H9 (cell line): ENCODE measurements at regions not wholly inside any gene's neighbourhood (a gene's known extent, or its start where the extent isn't known, plus 50 kb on each side); places are given as distances from the start of the nearest gene placed in this dataset.

ENCODE experiments used
- DNase-seq: peaks from one replicate; pipeline ENCODE4 v3.0.0-alpha.2; 2017
- H2AFZ ChIP-seq: one replicate; pipeline ENCODE4 v1.6.1; 2013; ENCODE audit warnings: mild to moderate bottlenecking, low read length, control low read depth, moderate library complexity
- H2AK5ac ChIP-seq: 2 replicates; pipeline ENCODE4 v1.6.1; 2013; ENCODE audit warnings: low read length, control low read depth, mixed read lengths; ENCODE audit not compliant: insufficient read length
- H2BK120ac ChIP-seq: one replicate; pipeline ENCODE4 v1.6.1; 2013; ENCODE audit warnings: low read depth, mild to moderate bottlenecking, low read length, control low read depth, inconsistent platforms; ENCODE audit not compliant: poor library complexity, severe bottlenecking
- H2BK12ac ChIP-seq: 2 replicates; pipeline ENCODE4 v1.6.1; 2013; ENCODE audit warnings: low read length, control low read depth, mixed read lengths, low read depth; ENCODE audit not compliant: insufficient read length
- H2BK15ac ChIP-seq: 2 replicates; pipeline ENCODE4 v1.6.1; 2013; ENCODE audit warnings: low read depth, low read length, control low read depth
- H2BK20ac ChIP-seq: one replicate; pipeline ENCODE4 v1.6.1; 2013; ENCODE audit warnings: low read depth, mild to moderate bottlenecking, low read length, control low read depth, inconsistent platforms; ENCODE audit not compliant: poor library complexity, severe bottlenecking
- H2BK5ac ChIP-seq: 2 replicates; pipeline ENCODE4 v1.6.1; 2013; ENCODE audit warnings: low read length, control low read depth, mixed read lengths; ENCODE audit not compliant: insufficient read length
- H3K14ac ChIP-seq: 2 replicates; pipeline ENCODE4 v1.6.1; 2013; ENCODE audit warnings: low read length, control low read depth; ENCODE audit not compliant: insufficient read depth
- H3K18ac ChIP-seq: 2 replicates; pipeline ENCODE4 v1.6.1; 2013; ENCODE audit warnings: low read depth, mild to moderate bottlenecking, mixed read lengths, low read length, control low read depth; ENCODE audit not compliant: insufficient read length
- H3K23ac ChIP-seq: 2 replicates; pipeline ENCODE4 v1.6.1; 2013; ENCODE audit warnings: low read length, control low read depth, mixed read lengths, low read depth; ENCODE audit not compliant: insufficient read length
- H3K23me2 ChIP-seq: 2 replicates; pipeline ENCODE4 v1.6.1; 2013; ENCODE audit warnings: low read depth, mild to moderate bottlenecking, mixed read lengths, low read length, control low read depth; ENCODE audit not compliant: insufficient read length, poor library complexity, severe bottlenecking
- H3K27ac ChIP-seq: 2 replicates; pipeline ENCODE4 v1.5.1; 2013; ENCODE audit warnings: low read length, control low read depth, mixed read lengths, low read depth; ENCODE audit not compliant: insufficient read length
- H3K27me3 ChIP-seq: 2 replicates; pipeline ENCODE4 v1.6.1; 2013; ENCODE audit warnings: low read length, control low read depth, inconsistent platforms; ENCODE audit not compliant: insufficient read depth
- H3K4ac ChIP-seq: 2 replicates; pipeline ENCODE4 v1.6.1; 2013; ENCODE audit warnings: low read depth, mild to moderate bottlenecking, control low read depth, inconsistent platforms, low read length, moderate library complexity
- H3K4me1 ChIP-seq: 2 replicates; pipeline ENCODE4 v1.6.1; 2013; ENCODE audit warnings: low read length, control low read depth, inconsistent platforms; ENCODE audit not compliant: insufficient read depth
- H3K4me2 ChIP-seq: 2 replicates; pipeline ENCODE4 v1.6.1; 2013; ENCODE audit warnings: low read length, control low read depth, mixed read lengths; ENCODE audit not compliant: insufficient read length, insufficient read depth
- H3K56ac ChIP-seq: 2 replicates; pipeline ENCODE4 v1.6.1; 2013; ENCODE audit warnings: low read depth, mild to moderate bottlenecking, mixed read lengths, low read length, control low read depth; ENCODE audit not compliant: insufficient read length
- H3K79me1 ChIP-seq: 2 replicates; pipeline ENCODE4 v1.6.1; 2013; ENCODE audit warnings: low read depth, mild to moderate bottlenecking, moderate library complexity, low read length, control low read depth, inconsistent platforms; ENCODE audit not compliant: insufficient read depth, poor library complexity, severe bottlenecking
- H3K79me2 ChIP-seq: 2 replicates; pipeline ENCODE4 v1.6.1; 2013; ENCODE audit warnings: low read length, control low read depth, inconsistent platforms; ENCODE audit not compliant: insufficient read depth
- H3K9ac ChIP-seq: 2 replicates; pipeline ENCODE4 v1.6.1; 2013; ENCODE audit warnings: low read length, control low read depth, mixed read lengths; ENCODE audit not compliant: insufficient read length; ENCODE audit errors: extremely low read depth
- H3K9me3 ChIP-seq: one replicate; pipeline ENCODE4 v1.6.1; 2013; ENCODE audit warnings: low read depth, low read length, inconsistent platforms; ENCODE audit not compliant: control insufficient read depth
- H3T11ph ChIP-seq: one replicate; pipeline ENCODE4 v1.6.1; 2013; ENCODE audit warnings: mild to moderate bottlenecking, low read length, control low read depth, inconsistent platforms
- H4K20me1 ChIP-seq: one replicate; pipeline ENCODE4 v1.6.1; 2013; ENCODE audit not compliant: control insufficient read depth, insufficient read length, insufficient read depth
- H4K5ac ChIP-seq: 2 replicates; pipeline ENCODE4 v1.6.1; 2013; ENCODE audit warnings: low read depth, mild to moderate bottlenecking, mixed read lengths, low read length, control low read depth; ENCODE audit not compliant: insufficient read length
- H4K8ac ChIP-seq: replicated peaks from 2 replicates; pipeline ENCODE4 v1.6.1; 2013; ENCODE audit warnings: low read length, control low read depth, mixed read lengths, low read depth; ENCODE audit not compliant: insufficient read length
- H4K91ac ChIP-seq: 2 replicates; pipeline ENCODE4 v1.6.1; 2013; ENCODE audit warnings: low read depth, mild to moderate bottlenecking, moderate library complexity, mixed read lengths, low read length, control low read depth; ENCODE audit not compliant: insufficient read length
- H3K27ac Mint-ChIP-seq, 3 experiments: 2 replicates in 2 of 3; 3 replicates in 1 of 3; pipeline ENCODE4 v1.8.0; 2020 to 2021; ENCODE audit warnings: mixed read lengths in 3 of 3, mild to moderate bottlenecking in 1 of 3, moderate library complexity in 1 of 3
- H3K27me3 Mint-ChIP-seq: 2 replicates; pipeline ENCODE4 v1.8.0; 2021; ENCODE audit warnings: low read depth, mild to moderate bottlenecking, moderate library complexity, mixed read lengths
- H3K36me3 Mint-ChIP-seq, 3 experiments: 2 replicates in 2 of 3; 3 replicates in 1 of 3; pipeline ENCODE4 v1.8.0; 2020 to 2021; ENCODE audit warnings: low read depth in 3 of 3, mixed read lengths in 3 of 3; ENCODE audit not compliant: insufficient read depth in 1 of 3
- H3K4me1 Mint-ChIP-seq, 2 experiments: 2 replicates each; pipeline ENCODE4 v1.8.0; 2020; ENCODE audit warnings: mixed read lengths in 2 of 2
- H3K4me3 Mint-ChIP-seq, 2 experiments: 2 replicates in 1 of 2; 3 replicates in 1 of 2; pipeline ENCODE4 v1.8.0; 2020 to 2021; ENCODE audit warnings: mild to moderate bottlenecking in 2 of 2, mixed read lengths in 2 of 2, moderate library complexity in 1 of 2
- H3K9me3 Mint-ChIP-seq, 2 experiments: 2 replicates in 1 of 2; 3 replicates in 1 of 2; pipeline ENCODE4 v1.8.0; 2020; ENCODE audit warnings: mild to moderate bottlenecking in 2 of 2, mixed read lengths in 2 of 2, moderate library complexity in 1 of 2
- WGBS: extraction: QIAGEN DNeasy Blood & Tissue Kit; methylation state at CpG from one replicate; pipeline ENCODE4 v1.1.7; 2013; ENCODE audit warnings: missing lambda C conversion rate, low lambda C conversion rate, mixed read lengths; ENCODE audit not compliant: insufficient read length; ENCODE audit errors: extremely low coverage; 5-methylcytosine and 5-hydroxymethylcytosine counted together
- TF ChIP-seq, protein P1 (sequence below): fragments of 200-600 bp; sonication (generic); conservative IDR thresholded peaks from 3 replicates; pipeline ENCODE4 v1.8.0; 2021; ENCODE audit warnings: antibody characterized with exemption, mild to moderate bottlenecking

DNA sequence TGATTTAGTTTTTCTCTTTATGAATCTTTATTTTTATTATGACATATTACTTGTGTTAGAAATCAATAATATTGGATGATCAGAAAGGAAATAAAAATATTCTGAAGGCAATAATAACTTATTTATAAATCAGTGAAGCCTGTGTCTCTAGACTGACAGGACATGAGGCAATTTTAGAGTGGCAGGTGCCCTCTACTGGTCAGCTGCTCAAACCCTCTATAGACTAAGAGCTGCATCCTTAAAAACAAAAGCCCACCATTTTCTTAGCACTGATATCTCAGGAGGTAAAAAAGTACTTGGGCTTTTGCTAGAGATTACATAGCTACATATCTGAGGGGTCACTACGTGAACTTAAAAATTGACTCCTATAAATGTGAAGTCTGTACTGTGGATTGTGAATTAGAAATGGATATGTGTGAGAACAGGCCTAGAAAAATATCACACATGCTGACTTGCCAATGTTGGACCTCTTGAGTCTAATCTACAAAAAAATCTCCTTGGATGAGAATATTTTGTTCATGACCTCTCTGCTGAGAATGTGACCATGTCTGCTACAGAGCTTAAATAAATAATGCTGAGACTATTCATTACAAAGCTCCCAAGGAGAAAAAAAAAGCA is 597.9 kb upstream of the ADAMTS5 start:
- no CpG with 5 or more reads among the region's 1 CpG for WGBS
- H4K20me1 ChIP-seq = no peaks in the 10 kb centered on the region
- no peak overlapping the region for H3K18ac ChIP-seq
- no peak overlapping the region for H2BK15ac ChIP-seq
- H3K9me3 ChIP-seq = no peaks in the 10 kb centered on the region
- H4K91ac ChIP-seq = no peak overlapping the region
- no peak overlapping the region for H3K4me2 ChIP-seq
- no peak overlapping the region for H4K8ac ChIP-seq
- TF ChIP-seq, protein P1, sequence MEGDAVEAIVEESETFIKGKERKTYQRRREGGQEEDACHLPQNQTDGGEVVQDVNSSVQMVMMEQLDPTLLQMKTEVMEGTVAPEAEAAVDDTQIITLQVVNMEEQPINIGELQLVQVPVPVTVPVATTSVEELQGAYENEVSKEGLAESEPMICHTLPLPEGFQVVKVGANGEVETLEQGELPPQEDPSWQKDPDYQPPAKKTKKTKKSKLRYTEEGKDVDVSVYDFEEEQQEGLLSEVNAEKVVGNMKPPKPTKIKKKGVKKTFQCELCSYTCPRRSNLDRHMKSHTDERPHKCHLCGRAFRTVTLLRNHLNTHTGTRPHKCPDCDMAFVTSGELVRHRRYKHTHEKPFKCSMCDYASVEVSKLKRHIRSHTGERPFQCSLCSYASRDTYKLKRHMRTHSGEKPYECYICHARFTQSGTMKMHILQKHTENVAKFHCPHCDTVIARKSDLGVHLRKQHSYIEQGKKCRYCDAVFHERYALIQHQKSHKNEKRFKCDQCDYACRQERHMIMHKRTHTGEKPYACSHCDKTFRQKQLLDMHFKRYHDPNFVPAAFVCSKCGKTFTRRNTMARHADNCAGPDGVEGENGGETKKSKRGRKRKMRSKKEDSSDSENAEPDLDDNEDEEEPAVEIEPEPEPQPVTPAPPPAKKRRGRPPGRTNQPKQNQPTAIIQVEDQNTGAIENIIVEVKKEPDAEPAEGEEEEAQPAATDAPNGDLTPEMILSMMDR = peak; percentile 84
- no peak overlapping the region for H3K14ac ChIP-seq
- Mint-ChIP-seq H3K36me3 (peaks cover 0 to 2% (median 0%) of the 10 kb centered on the region in 3 experiments; a peak in 2 of 7 replicates), H3K4me3 (no peak overlapping the region), H3K27me3 (no peaks in the 10 kb centered on the region), H3K27ac (no peak overlapping the region), H3K4me1 (no peaks in the 10 kb centered on the region), H3K9me3 (no peaks in the 10 kb centered on the region)
- H3K23me2 ChIP-seq = no peaks in the 10 kb centered on the region
- H3K27me3 ChIP-seq = no peaks in the 10 kb centered on the region
- no peak overlapping the region for H3K9ac ChIP-seq
- no peak overlapping the region for H2AFZ ChIP-seq
- no peaks in the 10 kb centered on the region for H3K4me1 ChIP-seq
- H3K27ac ChIP-seq = no peak overlapping the region
- H4K5ac ChIP-seq = no peak overlapping the region
- H3K56ac ChIP-seq = no peak overlapping the region
- no peak overlapping the region for H3K4ac ChIP-seq
- no peaks in the 10 kb centered on the region for H3K79me2 ChIP-seq
- no peak overlapping the region for H2BK12ac ChIP-seq
- H2BK120ac ChIP-seq = no peak overlapping the region
- no peak overlapping the region for H2BK5ac ChIP-seq
- DNase-seq = peak; percentile 38
- no peaks in the 10 kb centered on the region for H3K79me1 ChIP-seq
- H3T11ph ChIP-seq = no peak overlapping the region
- no peak overlapping the region for H2AK5ac ChIP-seq
- H2BK20ac ChIP-seq = no peak overlapping the region
- no peak overlapping the region for H3K23ac ChIP-seq
